ENCODE measurements at regions not wholly inside any gene's neighbourhood (a gene's known extent, or its start where the extent isn't known, plus 50 kb on each side); places are given as distances from the start of the nearest gene placed in this dataset.

DNA sequence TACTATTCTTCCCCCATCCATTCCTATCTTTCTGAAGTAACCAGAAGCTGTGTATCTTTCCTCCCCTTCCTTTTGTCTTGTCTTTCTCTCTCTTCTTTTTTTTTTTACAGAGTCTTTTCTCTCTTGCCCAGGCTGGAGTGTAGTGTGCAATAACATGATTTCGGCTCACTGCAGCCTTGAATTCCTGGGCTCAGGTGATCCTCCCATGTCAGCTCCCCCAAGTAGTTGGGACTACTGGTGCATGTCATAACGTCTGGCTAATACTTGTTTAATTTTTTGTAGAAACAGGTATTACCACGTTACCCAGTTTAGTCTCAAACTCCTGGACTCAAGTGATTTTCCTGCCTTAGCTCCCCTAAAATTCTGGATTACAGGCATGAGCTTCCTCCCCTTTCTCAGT lies 86.5 kb downstream of the IGLL5 start:
- Histone ChIP-seq H3K79me2 (ENCODE audit: insufficient read depth, low read depth) (no peaks in the 10 kb centered on the region), H3K4me2 (no peak overlapping the region), H3K4me1 (ENCODE audit: low read depth, poor library complexity, severe bottlenecking) (no peaks in the 10 kb centered on the region), H3K4me3 (IDR thresholded peaks at IDR 0.05; ENCODE audit: insufficient read depth, low read depth, low read length) (no peak overlapping the region), H3K27ac (no peak overlapping the region), H3K36me3 (ENCODE audit: insufficient read depth) (no peaks in the 10 kb centered on the region), H3K27me3 (ENCODE audit: insufficient read depth, low read depth) (no peaks in the 10 kb centered on the region), H2AFZ (ENCODE audit: low read depth) (no peak overlapping the region), H3K9ac (no peak overlapping the region), H4K20me1 (ENCODE audit: insufficient read depth) (no peaks in the 10 kb centered on the region)
- TF ChIP-seq, protein P1, sequence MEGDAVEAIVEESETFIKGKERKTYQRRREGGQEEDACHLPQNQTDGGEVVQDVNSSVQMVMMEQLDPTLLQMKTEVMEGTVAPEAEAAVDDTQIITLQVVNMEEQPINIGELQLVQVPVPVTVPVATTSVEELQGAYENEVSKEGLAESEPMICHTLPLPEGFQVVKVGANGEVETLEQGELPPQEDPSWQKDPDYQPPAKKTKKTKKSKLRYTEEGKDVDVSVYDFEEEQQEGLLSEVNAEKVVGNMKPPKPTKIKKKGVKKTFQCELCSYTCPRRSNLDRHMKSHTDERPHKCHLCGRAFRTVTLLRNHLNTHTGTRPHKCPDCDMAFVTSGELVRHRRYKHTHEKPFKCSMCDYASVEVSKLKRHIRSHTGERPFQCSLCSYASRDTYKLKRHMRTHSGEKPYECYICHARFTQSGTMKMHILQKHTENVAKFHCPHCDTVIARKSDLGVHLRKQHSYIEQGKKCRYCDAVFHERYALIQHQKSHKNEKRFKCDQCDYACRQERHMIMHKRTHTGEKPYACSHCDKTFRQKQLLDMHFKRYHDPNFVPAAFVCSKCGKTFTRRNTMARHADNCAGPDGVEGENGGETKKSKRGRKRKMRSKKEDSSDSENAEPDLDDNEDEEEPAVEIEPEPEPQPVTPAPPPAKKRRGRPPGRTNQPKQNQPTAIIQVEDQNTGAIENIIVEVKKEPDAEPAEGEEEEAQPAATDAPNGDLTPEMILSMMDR (conservative IDR thresholded peaks at IDR 0.05; ENCODE audit: low read depth, low read length) = no peak

DNA sequence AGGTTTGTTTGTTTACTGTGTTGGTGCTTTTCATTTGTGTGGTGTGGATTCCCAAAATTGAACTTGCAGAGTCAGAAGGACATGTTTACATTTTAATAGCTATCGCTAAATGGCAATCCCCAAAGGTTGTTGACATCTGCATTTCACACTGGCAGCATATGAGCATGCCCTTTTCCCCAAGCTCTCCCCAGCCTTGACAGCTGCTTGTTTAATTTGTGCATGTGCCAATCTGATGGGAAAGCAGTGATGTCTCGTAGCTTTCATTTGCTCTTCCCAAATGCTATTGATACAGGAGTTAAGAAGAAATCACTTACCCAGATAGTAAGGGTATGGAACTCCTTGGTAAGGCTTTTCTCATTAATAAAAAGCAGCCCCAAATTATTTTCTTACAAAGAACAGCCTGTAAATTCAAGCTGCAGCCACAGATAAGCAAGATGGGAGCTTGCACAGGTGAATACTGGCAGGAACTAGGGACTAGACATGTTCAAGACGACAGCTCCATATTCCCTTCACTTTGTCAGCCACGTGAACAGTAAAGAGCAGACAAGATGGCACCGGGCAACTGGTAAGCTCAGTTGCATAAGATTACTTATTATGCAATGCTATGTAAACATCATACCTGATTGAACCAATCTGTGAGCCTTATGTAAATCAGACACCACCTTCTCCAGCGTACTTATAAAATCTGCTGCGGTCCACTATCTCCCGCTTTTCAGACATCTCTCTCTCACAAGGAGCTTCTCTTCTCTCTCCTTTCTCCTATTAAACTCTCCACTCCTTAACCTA lies 87.4 kb downstream of the IGLL5 start:
- H3K36me3 ChIP-seq (ENCODE audit: insufficient read depth) = no peaks in the 10 kb centered on the region
- no peak overlapping the region for H3K4me2 ChIP-seq
- H2AFZ ChIP-seq (ENCODE audit: low read depth) = no peak overlapping the region
- TF ChIP-seq, protein P1 (conservative IDR thresholded peaks at IDR 0.05; ENCODE audit: low read depth, low read length) = no peak
- no peaks in the 10 kb centered on the region for H3K79me2 ChIP-seq (ENCODE audit: insufficient read depth, low read depth)
- no peak overlapping the region for H3K4me3 ChIP-seq (IDR thresholded peaks at IDR 0.05; ENCODE audit: insufficient read depth, low read depth, low read length)
- H3K4me1 ChIP-seq (ENCODE audit: low read depth, poor library complexity, severe bottlenecking) = no peaks in the 10 kb centered on the region
- no peak overlapping the region for H3K9ac ChIP-seq
- H4K20me1 ChIP-seq (ENCODE audit: insufficient read depth) = no peaks in the 10 kb centered on the region
- H3K27ac ChIP-seq = no peak overlapping the region
- H3K27me3 ChIP-seq (ENCODE audit: insufficient read depth, low read depth) = no peaks in the 10 kb centered on the region

DNA sequence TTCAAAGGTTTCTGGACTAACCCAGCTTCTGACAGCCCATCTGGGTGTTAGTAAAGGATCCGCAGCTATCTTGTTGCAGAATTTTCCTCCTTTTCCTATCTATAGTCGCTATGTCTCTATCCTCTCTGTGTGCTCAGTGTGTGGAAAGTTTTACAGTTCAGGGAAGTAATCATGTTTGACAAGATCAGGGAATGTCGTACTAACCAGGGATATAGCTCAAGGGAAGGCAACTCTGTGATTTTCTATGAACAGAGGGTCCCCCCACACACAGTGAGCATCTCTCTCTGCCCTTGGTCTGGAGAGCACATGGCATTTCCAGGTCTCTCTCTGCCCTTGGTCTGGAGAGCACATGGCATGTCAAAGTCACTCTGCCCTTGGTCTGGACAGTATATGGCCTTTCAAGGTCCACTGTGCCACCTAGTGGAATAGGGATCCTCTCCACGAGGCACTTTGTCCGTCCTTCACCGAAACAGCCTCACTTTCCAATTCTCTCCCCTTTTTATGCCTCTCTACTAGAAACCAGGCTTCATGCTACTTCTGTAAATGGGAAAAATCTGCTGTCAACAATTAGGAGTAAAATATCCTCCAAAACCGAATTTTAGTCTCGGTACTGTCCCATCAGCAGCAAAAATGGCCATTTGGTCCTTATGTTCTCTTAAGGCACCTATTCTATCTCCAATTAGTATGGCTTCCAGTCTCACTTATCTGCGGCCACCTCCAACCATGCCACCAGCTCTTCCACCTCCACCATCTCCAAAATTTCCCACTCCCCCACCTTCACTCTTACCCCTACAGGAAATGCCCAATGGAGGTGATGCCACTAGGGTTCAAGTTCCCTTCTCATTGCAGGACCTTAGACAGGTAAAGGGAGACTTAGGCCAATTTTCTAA lies 88.7 kb downstream of the IGLL5 start:
- Histone ChIP-seq H3K4me1 (ENCODE audit: low read depth, poor library complexity, severe bottlenecking) (no peaks in the 10 kb centered on the region), H3K4me3 (IDR thresholded peaks at IDR 0.05; ENCODE audit: insufficient read depth, low read depth, low read length) (no peak overlapping the region), H3K4me2 (no peak overlapping the region), H3K27me3 (ENCODE audit: insufficient read depth, low read depth) (no peaks in the 10 kb centered on the region), H3K79me2 (ENCODE audit: insufficient read depth, low read depth) (no peaks in the 10 kb centered on the region), H2AFZ (ENCODE audit: low read depth) (no peak overlapping the region), H3K9ac (no peak overlapping the region), H3K36me3 (ENCODE audit: insufficient read depth) (no peaks in the 10 kb centered on the region), H3K27ac (no peak overlapping the region), H4K20me1 (ENCODE audit: insufficient read depth) (no peaks in the 10 kb centered on the region)
- TF ChIP-seq, protein P1 (conservative IDR thresholded peaks at IDR 0.05; ENCODE audit: low read depth, low read length) = no peak

DNA sequence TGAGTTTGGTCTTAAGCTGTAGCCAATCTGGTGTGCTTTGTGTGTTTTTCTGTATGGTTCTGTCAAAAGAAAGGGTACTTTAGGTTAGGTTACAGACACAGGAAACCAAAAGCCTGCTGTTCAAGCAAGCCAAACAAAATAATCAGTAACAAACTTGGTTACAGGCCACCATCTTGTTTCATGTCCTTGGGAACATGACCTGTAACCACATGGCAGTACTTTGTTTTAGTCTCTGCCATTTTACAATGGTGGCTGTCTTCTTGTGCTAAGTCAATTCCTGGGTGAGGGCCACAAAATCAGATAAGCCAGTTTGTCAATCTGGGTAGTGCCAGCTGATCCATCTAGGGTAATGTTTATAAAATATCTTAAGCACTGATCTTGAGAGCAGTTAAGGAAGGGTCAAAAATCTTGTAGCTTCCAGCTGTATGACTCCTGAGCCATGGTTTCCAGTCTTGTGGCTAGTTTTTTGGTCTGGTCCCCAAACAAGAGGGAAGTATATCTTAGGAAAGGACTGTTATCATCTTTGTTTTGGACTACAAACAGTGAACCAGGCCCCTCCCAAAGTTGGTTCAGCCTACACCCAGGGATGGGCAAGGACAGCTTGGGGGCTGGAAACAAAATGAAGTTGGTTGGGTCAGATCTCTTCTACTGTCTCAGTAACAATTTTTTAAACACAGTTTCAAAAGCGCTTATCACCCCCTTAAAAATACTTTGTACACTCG lies 90.0 kb downstream of the IGLL5 start:
- H3K4me1 ChIP-seq (ENCODE audit: low read depth, poor library complexity, severe bottlenecking) = peaks cover 4% of the 10 kb centered on the region
- H2AFZ ChIP-seq (ENCODE audit: low read depth) = no peak overlapping the region
- no peaks in the 10 kb centered on the region for H3K79me2 ChIP-seq (ENCODE audit: insufficient read depth, low read depth)
- no peaks in the 10 kb centered on the region for H3K27me3 ChIP-seq (ENCODE audit: insufficient read depth, low read depth)
- H3K9ac ChIP-seq = no peak overlapping the region
- no peaks in the 10 kb centered on the region for H3K36me3 ChIP-seq (ENCODE audit: insufficient read depth)
- TF ChIP-seq, protein P1 (conservative IDR thresholded peaks at IDR 0.05; ENCODE audit: low read depth, low read length) = no peak
- no peak overlapping the region for H3K27ac ChIP-seq
- H4K20me1 ChIP-seq (ENCODE audit: insufficient read depth) = no peaks in the 10 kb centered on the region
- no peak overlapping the region for H3K4me3 ChIP-seq (IDR thresholded peaks at IDR 0.05; ENCODE audit: insufficient read depth, low read depth, low read length)
- H3K4me2 ChIP-seq = no peak overlapping the region
